ENCODE measurements at regions not wholly inside any gene's neighbourhood (a gene's known extent, or its start where the extent isn't known, plus 50 kb on each side); places are given as distances from the start of the nearest gene placed in this dataset.
"Not testable (repeated sequence)": the region's sequence is repeated elsewhere in the genome, so short reads cannot be mapped to it uniquely, and the experiment has no call there.

DNA sequence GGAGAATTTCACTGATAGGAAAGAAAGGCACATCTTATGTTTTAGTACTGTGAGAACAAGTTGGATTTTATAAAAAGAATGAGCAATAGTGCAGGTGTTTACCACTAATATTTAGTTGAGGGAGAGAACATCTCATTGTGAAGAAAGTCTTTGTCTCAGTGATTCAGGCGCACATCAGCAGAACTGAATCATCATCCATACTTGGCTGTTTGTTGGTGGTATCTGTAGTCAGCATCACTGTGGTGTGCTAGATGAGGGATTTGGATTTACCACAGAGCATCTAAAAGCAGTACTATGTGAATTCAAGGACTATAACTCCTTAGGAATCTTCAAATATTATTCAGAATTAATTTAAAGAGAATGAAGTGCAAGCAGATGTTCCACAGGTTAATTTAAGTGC lies 1380.5 kb upstream of the ATXN8OS start:
- H3K4me3 ChIP-seq (ENCODE audit: low read depth, low read length) = no peak overlapping the region
- TF ChIP-seq, protein P1, sequence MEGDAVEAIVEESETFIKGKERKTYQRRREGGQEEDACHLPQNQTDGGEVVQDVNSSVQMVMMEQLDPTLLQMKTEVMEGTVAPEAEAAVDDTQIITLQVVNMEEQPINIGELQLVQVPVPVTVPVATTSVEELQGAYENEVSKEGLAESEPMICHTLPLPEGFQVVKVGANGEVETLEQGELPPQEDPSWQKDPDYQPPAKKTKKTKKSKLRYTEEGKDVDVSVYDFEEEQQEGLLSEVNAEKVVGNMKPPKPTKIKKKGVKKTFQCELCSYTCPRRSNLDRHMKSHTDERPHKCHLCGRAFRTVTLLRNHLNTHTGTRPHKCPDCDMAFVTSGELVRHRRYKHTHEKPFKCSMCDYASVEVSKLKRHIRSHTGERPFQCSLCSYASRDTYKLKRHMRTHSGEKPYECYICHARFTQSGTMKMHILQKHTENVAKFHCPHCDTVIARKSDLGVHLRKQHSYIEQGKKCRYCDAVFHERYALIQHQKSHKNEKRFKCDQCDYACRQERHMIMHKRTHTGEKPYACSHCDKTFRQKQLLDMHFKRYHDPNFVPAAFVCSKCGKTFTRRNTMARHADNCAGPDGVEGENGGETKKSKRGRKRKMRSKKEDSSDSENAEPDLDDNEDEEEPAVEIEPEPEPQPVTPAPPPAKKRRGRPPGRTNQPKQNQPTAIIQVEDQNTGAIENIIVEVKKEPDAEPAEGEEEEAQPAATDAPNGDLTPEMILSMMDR (IDR thresholded peaks at IDR 0.05; ENCODE audit: low read depth, low read length) = no peak

DNA sequence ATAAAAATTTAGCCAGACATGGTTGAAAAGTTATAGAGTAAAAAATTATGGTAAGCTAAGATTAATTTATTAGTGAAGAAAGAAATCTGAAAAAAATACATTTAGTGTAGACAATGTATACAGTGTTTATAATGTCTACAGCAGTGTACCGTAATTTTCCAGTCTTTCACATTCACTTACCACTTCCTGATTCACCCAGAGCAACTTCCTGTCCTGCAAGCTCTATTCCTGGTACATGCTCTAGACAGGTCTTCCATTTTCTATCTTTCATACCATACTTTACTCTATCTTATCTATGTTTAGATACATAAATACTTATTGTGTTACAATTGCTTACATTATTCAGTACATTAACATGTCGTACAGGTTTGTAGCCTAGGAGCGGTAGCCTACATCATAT lies 1387.8 kb upstream of the ATXN8OS start:
- no peak overlapping the region for H3K4me3 ChIP-seq (ENCODE audit: low read depth, low read length)
- TF ChIP-seq, protein P1 (IDR thresholded peaks at IDR 0.05; ENCODE audit: low read depth, low read length) = no peak

DNA sequence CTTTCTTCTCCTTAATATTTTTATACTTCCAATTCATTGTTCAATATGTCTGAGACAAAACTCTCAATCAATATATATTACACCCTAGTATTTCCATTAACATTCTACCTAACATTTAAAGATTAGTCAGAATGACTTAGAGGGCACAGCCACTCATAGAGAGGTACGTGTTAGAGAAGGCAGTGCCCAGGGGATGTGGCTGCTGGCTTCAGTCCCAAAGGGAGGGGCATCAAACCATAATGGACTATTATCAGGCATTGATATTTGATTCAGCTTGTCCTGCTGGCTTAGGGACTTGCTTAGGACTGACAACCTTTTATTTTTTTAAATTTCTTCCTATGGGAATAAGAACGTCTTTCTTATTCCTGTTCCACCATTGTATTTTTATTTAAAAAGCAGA lies 1392.0 kb upstream of the ATXN8OS start:
- TF ChIP-seq, protein P1 (IDR thresholded peaks at IDR 0.05; ENCODE audit: low read depth, low read length) = no peak
- no peak overlapping the region for H3K4me3 ChIP-seq (ENCODE audit: low read depth, low read length)

DNA sequence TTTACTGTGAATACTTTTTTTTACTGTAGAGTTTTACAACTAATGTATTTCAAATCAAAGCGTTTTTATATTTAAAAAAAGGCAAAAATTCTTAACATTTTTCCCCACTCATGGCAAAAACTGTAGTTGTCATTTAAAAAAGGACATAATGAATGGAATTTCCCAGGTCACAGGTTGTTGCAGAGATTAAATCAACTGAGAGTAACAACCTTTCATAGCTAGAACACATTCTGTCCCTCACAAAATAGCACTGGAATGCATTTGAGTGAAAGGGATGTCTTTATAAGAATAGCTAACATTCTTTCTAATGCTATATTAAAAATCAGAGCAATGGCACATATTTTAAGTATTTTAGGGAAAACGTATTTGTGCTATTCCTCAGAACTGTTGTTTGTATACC lies 1393.3 kb upstream of the ATXN8OS start:
- TF ChIP-seq, protein P1 (IDR thresholded peaks at IDR 0.05; ENCODE audit: low read depth, low read length) = no peak
- no peak overlapping the region for H3K4me3 ChIP-seq (ENCODE audit: low read depth, low read length)

DNA sequence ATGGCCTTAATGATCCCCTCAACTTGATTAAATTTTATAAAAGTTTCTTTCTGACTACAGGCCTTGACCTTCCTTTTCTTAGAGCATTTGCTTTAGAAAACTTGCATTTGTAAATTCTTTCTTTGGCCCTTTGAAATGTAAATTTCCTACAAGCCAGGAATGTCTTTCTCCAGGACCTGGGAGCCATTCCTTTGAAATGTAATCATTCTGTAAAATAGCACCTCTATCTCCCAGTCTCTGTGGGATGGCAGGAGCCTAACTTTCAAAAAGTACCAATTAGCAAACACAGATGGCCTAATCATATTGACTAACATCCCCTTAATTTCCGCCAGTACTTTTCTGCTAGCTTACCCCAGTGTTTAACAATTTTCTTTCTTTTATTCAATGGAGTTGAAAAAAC lies 1394.2 kb upstream of the ATXN8OS start:
- TF ChIP-seq, protein P1 (IDR thresholded peaks at IDR 0.05; ENCODE audit: low read depth, low read length) = no peak
- no peak overlapping the region for H3K4me3 ChIP-seq (ENCODE audit: low read depth, low read length)

DNA sequence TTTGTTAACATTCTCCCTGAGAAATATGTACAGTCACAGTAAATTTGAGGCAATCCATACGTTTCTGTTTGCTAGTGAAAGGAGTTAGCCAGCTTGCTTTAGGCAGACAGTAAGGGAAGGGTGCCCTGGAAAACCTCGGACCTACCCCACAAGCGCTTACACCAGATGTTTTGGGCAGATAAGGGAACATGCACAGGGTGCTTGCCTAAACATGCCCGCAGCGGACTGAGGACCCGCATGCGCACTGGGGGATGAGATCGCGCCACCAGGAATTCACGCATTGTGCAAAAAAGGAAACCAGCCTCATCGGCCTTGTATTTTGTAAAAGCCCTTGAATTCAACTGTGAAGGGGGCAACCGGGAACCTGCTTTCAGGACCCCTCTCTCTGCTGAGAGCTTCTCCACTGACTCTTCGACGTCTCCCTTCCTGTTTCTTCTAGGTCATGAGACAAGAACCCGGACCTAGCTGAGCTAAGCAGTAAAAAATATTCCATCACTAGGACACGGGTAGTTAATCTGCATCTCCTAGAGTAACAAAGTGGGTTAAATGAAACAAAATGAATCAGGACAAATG lies 1399.2 kb upstream of the ATXN8OS start:
- H3K4me3 ChIP-seq (ENCODE audit: low read depth, low read length) = no peak overlapping the region
- TF ChIP-seq, protein P1 (IDR thresholded peaks at IDR 0.05; ENCODE audit: low read depth, low read length) = no peak

DNA sequence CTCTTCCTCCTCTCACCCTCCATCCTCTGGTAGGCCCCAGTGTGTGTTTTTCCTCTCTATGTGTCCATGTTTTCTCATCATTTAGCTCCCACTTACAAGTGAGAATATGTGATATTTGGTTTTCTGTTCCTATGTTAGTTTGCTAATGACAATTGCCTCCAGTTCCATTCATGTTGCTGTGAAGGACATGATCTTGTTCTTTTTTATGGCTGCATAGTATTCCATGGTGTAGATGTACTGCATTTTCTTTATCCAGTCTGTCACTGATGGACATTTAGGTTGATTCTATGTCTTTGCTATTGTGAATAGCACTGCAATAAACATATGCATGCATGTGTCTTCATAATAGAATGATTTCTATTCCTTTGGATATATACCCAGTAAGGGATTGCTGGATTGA lies 1401.6 kb upstream of the ATXN8OS start:
- H3K4me3 ChIP-seq (ENCODE audit: low read depth, low read length) = not testable (repeated sequence)

DNA sequence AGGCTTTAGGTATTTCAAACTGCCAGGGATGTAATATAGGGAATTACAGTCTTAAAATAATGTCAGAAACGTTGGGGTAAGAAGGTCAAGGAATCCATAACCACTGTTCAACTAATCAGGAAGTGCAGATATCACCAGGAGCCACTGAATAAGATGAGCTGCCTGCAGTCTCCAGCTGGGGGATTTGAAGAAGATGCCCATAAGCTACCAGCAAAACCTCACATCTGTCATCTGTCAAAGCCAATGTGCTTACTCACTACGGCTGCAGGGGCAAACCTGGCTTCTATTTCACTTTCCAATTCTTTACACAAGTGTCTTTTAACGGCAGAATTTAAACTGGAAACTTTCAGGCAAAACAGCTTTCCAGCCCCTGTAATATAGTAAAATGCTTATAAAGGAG lies 1410.1 kb upstream of the ATXN8OS start:
- no peak overlapping the region for H3K4me3 ChIP-seq (ENCODE audit: low read depth, low read length)
- TF ChIP-seq, protein P1 (IDR thresholded peaks at IDR 0.05; ENCODE audit: low read depth, low read length) = no peak

Measured in WI38 (cell line).